Pancreas (tissue), 10 donors: ENCODE measurements at regions not wholly inside any gene's neighbourhood (a gene's known extent, or its start where the extent isn't known, plus 50 kb on each side); places are given as distances from the start of the nearest gene placed in this dataset.

Experiments
- ATAC-seq, 4 donors: fragments of 200-7000 bp; cut with Tn5 transposase; one replicate each; pipeline versions ENCODE4 v1.8.0 to v1.9.1; 2020; ENCODE audit warnings: mild to moderate bottlenecking in 4 of 4, moderate library complexity in 4 of 4
- DNase-seq, 6 donors: peaks; one replicate each; pipeline ENCODE4 v3.0.0-alpha.2; 2020
- FAIRE-seq: peaks from 2 replicates; lab custom pipeline; 2012; peaks lifted over from hg19 to GRCh38; lab: Jason Lieb, UNC
- H3K27ac ChIP-seq, 4 donors: fragments of 200-600 bp; sonication (generic); 1 replicate in 3 of 4; 2 replicates in 1 of 4; pipeline versions ENCODE4 v1.5.0 to v1.8.0; 2020
- H3K27me3 ChIP-seq, 4 donors: fragments of 200-600 bp; one replicate each; pipeline ENCODE4 v1.8.0; 2021
- H3K36me3 ChIP-seq, 3 donors: fragments of 200-600 bp; sonication (generic) in 1 of 3; one replicate each; pipeline versions ENCODE4 v1.5.0 to v1.8.0; 2020 to 2021
- H3K4me1 ChIP-seq, 3 donors: fragments of 200-600 bp; one replicate each; pipeline ENCODE4 v1.8.0; 2021
- H3K4me3 ChIP-seq, 4 donors: fragments of 200-600 bp; sonication (generic) in 2 of 4; one replicate each; pipeline versions ENCODE4 v1.5.0 to v1.8.0; 2020 to 2021
- H3K9me3 ChIP-seq, 4 donors: fragments of 200-600 bp; one replicate each; pipeline ENCODE4 v1.8.0; 2021
- CTCF ChIP-seq, 4 donors: fragments of 200-600 bp; sonication (generic) in 3 of 4; IDR thresholded peaks; one replicate each; pipeline versions ENCODE4 v1.5.0 to v1.8.0; 2021; ENCODE audit warnings: antibody characterized with exemption in 4 of 4
- WGBS, 2 donors: extraction: QIAGEN DNeasy Blood & Tissue Kit; methylation state at CpG; one replicate each; pipeline ENCODE4 v1.1.7; 2013; 5-methylcytosine and 5-hydroxymethylcytosine counted together
- intact Hi-C, 3 donors: fragments of 100-400 bp; cut with DNase I; formaldehyde crosslinking; loops; one replicate each; pipeline versions ENCODE4 v1.11.1 to v1.14.2; 2022
- donor health status: healthy with polysubstance abuse.
- donor health status: DM: no; HTN: no; CAD: no; lungs with moderate emphysema.
- donor health status: DM: no; HTN: no; CAD: no.
- donor health status: control.
- donor health status: control.
- donor health status: Bipolar disorder and iron deficiency.
- donor health status: DM: yes; HTN: yes; CAD: no.
- donor health status: DM: no; HTN: no; CAD: no.
- donor health status: DM: no; HTN: no; CAD: no.
- donor health status: DM: yes; HTN: yes; CAD: no.

- no peak overlapping the region for H3K27ac ChIP-seq
- no peaks in the 10 kb centered on the region for H3K36me3 ChIP-seq
- FAIRE-seq (no peak), DNase-seq (peak in 1 of 6 donors; percentile 16), ATAC-seq (no peak)
- intact Hi-C loops: no loop called here
- no peaks in the 10 kb centered on the region for H3K27me3 ChIP-seq
- no peak overlapping the region for H3K4me3 ChIP-seq
- H3K9me3 ChIP-seq: no peaks in the 10 kb centered on the region
- TF ChIP-seq CTCF (IDR thresholded peaks at IDR 0.05): no peak
- H3K4me1 ChIP-seq: no peaks in the 10 kb centered on the region
- 77 to 85% methylated on average over 9 of the region's 9 CpGs for WGBS, 2 donors
Observed at GRCh38 chr18:78734614-78734945, 245.0 kb upstream of the SALL3 start.

- DNase-seq (peak in 1 of 6 donors; percentile 36), ATAC-seq (no peak), FAIRE-seq (no peak)
- intact Hi-C loops: no loop called here
- Histone ChIP-seq H3K27me3 (no peaks in the 10 kb centered on the region), H3K36me3 (no peaks in the 10 kb centered on the region), H3K27ac (no peak overlapping the region), H3K4me1 (no peaks in the 10 kb centered on the region), H3K9me3 (no peaks in the 10 kb centered on the region), H3K4me3 (no peak overlapping the region)
- WGBS, 2 donors: 74 to 87% methylated on average over 48 of the region's 48 CpGs
- no peak for TF ChIP-seq CTCF (IDR thresholded peaks at IDR 0.05)
Observed at GRCh38 chr18:78735131-78736014, 244.2 kb upstream of the SALL3 start.

- H3K27me3 ChIP-seq: no peaks in the 10 kb centered on the region
- no peak overlapping the region for H3K27ac ChIP-seq
- FAIRE-seq: no peak
- DNase-seq: peak in 1 of 6 donors; percentile 22
- no peak for ATAC-seq
- H3K9me3 ChIP-seq: no peaks in the 10 kb centered on the region
- WGBS, 2 donors: 77 to 82% methylated on average over 33 of the region's 33 CpGs
- no peak for TF ChIP-seq CTCF (IDR thresholded peaks at IDR 0.05)
- H3K4me1 ChIP-seq: no peaks in the 10 kb centered on the region
- no peaks in the 10 kb centered on the region for H3K36me3 ChIP-seq
- intact Hi-C loops: no loop called here
- H3K4me3 ChIP-seq: no peak overlapping the region
Observed at GRCh38 chr18:78736015-78736690, 243.5 kb upstream of the SALL3 start.

- peak in 1 of 6 donors; percentile 17 for DNase-seq
- ATAC-seq: no peak
- intact Hi-C loops: no loop called here
Observed at GRCh38 chr18:78737006-78737915, 242.4 kb upstream of the SALL3 start.

More at GRCh38 chr18:78737006-78737915, 242.4 kb upstream of the SALL3 start:
- Histone ChIP-seq H3K27ac (no peak overlapping the region), H3K9me3 (no peaks in the 10 kb centered on the region), H3K36me3 (no peaks in the 10 kb centered on the region), H3K4me1 (no peaks in the 10 kb centered on the region), H3K27me3 (no peaks in the 10 kb centered on the region), H3K4me3 (no peak overlapping the region)
- no peak for FAIRE-seq
- TF ChIP-seq CTCF (IDR thresholded peaks at IDR 0.05): no peak
- 63 to 74% methylated on average over 17 of the region's 17 CpGs for WGBS, 2 donors
